Activated CD4-positive, alpha-beta T cell treated with anti-CD3 and anti-CD28 coated beads, Interleukin-2, amount 50 U/mL, for 24 hours (primary cell): ENCODE measurements at regions not wholly inside any gene's neighbourhood (a gene's known extent, or its start where the extent isn't known, plus 50 kb on each side); places are given as distances from the start of the nearest gene placed in this dataset.

Source experiments
- DNase-seq, 2 donors: peaks; one replicate each; pipeline ENCODE4 v3.0.0-alpha.2; 2020; ENCODE audit warnings: low read depth in 1 of 2, low spot score in 1 of 2

DNA sequence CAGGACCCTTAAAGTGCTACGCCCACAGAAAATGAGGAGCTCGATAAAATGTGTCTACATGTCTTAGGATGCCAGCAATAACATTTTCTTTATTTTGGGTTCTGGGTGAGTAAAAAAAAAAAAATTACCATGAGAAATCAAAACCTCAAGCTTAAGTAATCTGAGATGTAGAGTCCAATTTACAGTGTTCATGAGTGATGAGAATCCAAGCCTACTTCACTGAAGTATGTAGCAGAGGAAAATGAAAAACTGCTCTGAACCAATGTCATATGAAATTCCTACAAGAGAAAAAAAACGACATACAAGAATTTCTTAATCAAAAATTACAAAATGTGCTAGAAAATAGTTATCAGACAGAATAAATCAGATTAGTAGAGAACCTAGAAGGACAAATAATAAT, 274.4 kb downstream of the HTR7 start:
- DNase-seq = no peak

DNA sequence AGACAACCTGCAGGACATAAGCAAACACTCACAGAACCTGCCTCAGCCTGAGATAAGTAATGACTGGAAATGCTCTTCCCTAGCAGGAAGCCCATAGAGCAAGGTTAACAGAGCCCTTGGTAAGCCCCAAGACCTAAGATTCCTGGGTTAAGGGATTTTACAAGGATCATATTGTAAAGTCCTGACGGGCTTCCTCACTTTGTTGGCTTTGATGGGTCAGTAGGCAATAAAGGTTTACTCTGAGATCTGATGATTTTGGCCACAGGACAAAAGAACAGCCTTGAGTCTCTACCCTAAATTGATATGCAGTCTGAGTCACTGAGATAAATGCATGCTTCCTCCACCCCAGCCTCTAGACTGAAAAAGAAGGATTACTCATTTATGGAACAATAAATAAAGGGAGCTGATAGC, 270.8 kb downstream of the HTR7 start:
- DNase-seq = no peak

DNA sequence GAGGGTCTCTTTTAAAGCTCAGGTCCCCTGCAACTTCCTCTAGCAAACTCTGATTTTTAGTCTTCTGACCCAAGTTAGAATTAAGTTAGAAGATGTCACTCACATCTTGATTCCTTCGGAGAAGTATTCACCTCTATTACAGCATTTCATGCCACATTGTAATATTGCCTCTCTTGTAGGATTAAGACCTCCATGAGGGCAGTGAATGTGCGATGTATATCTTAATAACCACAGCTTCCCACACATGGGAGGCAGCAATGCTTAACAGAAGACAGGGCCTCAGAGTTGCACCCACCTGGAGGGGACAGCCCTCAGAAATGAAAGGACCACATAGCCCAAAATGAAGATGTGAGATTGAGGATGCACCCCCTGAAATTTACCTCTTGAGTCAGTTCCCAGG, 270.3 kb downstream of the HTR7 start:
- DNase-seq = no peak

DNA sequence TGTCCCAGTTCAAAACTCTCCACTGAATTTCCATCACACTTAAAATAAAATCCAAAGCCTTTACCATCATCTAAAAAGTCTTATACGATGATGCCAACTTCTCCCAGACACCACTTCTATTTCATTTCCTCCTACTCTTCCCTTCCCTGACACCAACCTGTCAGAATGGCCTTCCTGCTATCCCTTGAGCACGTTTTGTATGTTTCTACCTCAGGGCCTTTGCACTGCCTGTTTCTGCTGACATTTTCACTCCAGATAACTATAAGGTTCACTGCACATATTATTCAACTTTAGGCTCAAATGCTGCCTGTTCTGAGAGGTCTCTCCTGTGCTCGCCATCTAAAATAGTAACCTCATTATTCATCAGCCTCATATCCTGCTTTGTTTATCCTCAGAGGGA, 269.6 kb downstream of the HTR7 start:
- DNase-seq = no peak

DNA sequence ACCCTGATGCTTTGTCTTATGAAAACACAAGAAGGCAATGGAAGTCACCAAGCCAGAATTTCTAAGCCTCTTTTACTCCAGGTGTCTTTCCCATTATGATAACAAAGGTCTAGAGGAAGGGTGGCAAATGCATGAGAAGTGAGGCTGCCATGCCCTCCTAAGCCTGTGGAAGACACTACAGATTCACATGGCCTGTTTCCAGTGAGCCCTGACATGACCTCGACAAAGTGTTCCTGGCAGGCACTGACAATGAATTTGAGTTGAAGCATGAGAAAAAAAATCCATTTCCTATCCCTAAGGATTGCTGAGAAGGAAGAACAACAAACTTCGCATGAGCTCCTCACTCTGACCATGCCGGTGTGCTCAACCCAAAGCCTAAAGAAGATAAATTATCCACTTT, 268.0 kb downstream of the HTR7 start:
- no peak for DNase-seq

DNA sequence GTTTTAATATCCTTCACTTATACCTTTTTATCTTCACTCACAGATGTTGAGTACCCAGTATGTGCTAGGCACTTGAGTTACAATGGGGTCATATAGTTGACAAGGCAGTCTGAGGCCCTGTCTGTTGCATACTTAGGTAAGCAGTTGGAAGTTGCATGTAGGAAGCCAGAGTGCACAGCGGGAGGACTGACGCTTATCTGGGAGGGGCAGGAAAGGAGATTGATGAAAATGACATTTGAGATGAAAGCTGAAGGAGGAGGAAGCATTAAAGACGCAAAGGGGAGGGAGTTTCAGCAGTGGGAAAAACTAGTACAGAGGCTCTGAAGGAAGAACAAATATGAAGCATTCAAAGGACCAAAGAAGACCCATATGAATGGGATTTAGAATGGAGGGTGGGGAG, 266.2 kb downstream of the HTR7 start:
- no peak for DNase-seq

DNA sequence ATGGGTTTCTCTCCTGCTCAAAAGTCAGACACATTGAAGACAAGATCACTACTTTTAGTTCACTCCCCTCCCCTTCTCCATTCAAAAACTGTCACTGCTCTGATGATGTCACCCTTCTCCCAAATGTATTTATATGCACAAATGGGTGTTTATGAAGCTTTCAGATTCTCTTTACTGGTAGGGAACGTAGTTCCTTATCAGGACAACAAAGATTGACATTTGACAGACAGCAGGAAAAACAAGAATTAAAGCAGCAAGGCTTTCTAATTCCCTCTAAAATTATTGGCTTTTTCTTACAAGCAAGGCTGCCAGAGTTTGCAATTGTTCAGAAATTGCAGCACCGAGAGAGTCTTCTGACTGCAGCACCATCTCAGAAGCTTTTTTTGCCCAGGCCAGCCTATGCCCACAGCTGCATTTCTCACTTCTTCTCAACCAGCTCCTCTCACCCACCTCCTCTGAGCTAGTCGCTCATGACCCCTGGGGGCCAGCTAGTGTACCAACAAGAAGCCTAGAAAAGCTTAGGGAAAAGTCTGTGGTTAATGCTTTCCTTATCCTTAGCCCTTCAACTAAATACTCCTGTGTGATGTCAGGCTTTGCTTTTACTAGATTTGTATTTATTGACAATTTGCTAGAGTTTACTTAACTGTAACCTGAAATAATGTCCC, 265.1 kb downstream of the HTR7 start:
- DNase-seq = no peak

DNA sequence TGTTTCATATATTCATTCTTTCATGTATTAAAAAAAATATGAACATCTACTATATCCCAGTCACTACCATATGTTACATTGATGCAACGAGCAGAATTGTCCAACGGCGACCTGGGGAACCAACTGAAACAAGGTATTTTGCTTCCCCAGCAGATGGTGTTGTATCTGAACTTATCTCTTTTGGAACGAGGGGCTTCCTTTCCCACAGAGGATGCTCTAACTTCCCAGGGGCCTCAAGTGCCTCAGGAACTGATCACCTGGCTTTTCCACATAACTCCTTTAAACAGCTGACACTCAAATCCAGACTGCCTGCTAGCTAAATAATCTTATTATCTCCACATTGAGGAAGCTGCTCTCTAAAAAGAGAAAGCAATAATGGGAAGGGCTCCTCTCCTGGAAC, 259.3 kb downstream of the HTR7 start:
- no peak for DNase-seq

DNA sequence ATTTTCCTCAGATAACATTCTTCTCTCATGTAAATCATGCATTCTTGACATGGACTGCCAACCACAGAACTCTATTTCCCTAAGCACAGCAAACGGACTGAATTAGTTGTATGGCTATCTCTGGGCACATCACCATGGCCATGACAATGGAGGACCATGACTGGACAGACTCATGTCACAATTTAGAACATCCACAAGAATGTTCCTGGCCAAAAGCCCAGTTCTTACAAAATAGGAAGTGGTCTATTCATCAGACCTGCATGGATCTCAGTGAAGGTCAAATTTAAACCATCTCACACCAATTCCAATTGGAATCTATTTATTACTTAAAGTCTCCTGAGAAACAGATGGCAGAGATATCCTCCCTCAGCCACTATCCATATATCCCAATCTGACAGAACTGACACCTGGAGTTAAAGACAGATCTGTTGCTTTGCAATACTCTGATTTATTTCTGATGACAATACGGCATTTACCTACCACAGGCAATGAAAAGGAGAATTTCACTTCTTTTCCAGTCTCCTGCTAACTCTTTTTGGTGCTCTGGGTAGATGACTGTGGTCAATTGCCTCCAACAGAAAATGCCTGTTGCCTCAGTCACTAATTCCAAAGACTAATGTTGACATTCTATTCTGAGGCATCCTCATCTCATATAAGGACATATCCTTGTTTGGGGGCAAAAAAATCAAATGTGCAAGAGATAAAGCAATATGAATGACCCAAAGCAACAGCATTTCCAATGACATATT, 254.8 kb downstream of the HTR7 start:
- DNase-seq = no peak

DNA sequence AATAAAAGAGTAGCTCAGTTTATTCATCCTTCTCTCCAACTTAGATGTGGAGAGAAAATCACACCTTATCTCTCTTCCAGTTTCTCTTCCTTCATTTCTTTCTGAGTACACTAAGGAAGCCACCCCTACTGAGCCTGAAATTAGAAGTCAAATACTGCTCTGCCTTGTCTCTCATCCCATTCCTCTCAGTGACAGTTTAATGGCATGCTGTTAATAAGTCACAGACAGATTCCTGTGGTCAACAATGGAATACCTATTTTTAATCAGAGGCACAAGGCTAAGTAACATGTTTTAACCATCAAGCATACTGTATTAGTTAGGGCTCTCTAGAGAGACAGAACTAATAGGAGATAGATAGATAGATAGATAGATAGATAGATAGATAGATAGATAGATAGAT, 253.2 kb downstream of the HTR7 start:
- DNase-seq = no peak

DNA sequence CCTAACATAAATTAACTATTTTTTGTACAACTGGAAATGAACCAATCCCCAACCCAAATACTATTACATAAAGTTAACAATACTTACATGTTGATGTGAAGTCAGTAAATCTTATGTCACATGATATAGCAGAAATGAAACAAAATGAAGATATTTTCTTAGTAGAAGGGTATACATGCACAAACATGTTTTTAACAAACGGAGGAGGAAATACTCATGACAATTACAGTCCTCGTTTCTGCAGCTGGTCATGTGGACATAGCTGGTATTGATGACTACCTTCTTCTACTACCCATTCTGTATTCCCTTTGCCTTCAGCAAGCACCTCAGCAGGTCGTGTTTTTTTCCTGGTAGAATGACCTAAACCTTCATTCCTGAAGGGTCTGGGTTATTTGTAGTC, 252.3 kb downstream of the HTR7 start:
- DNase-seq = no peak

DNA sequence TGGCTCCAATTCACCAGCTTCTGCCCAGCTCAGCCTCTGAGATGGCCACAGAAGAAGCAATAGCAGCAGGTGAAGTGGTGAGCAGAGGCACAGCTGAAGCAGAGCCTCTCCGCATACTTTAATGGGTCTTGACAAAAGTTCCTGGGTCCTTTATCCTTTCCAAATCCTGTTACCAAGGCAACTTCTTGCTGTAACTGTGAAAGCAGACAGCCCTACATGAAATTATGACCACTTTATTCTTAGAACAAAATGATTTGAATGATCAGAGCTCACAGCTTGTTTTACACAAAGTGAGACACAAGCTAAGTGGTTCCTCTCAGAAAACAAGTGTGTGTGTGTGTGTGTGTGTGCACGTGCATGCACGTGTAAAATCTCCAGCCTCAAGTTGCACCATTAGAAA, 245.6 kb downstream of the HTR7 start:
- DNase-seq = no peak

DNA sequence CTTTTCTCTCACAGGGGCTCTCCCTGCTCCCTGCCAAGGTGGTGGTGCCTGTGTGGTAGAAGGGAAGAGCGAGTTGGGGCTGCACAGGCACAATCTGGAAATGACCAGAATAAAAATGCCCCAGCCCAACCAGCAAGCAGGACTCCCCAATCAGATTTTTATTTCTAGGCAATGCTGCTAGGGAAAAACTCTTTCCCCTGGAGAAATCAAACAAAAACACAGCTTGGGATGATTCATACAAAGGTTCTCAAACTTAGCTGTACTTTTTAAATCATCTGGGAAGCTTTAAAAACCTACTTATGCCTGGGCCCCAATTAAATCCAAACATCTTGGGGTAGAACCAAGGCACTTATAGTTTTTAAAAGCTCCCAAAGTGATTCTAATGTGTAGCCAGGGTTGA, 243.2 kb downstream of the HTR7 start:
- DNase-seq = no peak

DNA sequence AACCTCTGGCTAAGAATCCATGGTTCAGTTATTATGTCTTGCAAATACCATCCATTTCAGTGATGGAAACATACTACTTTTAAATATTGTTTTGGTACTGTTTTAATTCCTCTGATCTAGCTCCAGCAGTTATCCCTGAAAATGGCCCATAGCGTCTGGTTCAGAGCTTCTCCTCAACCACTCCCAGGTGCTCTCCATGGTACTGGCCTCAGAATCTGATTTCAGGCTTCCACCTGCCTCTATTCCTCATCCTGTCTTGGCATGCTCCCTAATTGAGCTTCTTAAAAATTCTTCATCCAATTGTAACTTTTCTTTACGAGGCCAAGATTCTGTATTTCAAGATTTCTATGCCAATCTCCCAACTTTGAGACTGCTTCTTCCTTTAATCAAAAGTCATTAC, 236.3 kb downstream of the HTR7 start:
- DNase-seq = no peak

DNA sequence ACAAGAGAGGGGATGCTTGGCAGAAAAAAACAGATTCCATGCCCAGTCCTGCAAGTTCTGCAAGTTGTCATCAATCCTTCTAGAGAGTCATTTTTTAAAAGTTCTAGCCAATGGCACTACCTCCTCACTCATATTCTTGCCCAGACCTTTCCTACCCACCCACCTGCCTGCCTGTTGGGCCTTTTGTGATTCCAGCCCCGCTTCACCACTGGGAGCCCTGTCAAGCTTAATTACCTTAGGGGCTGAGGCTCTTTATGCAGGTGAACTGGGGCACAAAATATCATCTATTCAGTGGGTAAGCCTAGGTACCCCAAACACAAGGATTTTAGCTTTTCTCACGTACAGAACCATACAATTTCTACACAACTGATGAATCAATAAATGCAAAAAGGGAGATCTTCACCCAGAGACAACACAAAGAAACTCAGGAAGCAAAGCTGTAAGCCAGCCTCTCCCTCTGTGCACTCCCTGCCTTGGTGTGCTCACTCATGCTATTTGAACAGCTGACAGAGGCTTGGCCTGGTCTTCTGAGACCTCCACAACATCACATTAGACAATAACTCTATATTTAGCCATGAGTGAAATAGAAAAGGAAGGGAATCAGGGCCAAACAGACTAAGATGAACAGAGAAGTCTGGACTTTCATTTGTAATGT, 222.6 kb downstream of the HTR7 start:
- no peak for DNase-seq

DNA sequence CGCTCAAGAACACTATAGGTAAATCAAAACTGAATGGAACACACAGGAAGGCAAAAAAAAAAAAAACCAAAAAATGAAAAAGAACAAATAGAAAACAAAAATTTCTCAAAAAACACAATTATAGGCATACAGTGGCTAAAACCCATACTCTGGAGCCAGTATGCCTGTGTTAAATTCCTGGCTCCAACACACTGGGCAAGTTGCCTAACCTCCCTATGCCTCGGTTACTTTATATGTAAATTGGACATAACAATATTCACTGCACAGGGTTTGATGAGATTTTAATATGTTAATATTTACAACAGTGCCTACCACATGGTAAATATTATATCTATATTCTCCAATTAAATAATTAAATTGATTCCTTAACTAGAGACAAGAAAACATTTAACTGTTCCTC, 217.1 kb downstream of the HTR7 start:
- DNase-seq = no peak

DNA sequence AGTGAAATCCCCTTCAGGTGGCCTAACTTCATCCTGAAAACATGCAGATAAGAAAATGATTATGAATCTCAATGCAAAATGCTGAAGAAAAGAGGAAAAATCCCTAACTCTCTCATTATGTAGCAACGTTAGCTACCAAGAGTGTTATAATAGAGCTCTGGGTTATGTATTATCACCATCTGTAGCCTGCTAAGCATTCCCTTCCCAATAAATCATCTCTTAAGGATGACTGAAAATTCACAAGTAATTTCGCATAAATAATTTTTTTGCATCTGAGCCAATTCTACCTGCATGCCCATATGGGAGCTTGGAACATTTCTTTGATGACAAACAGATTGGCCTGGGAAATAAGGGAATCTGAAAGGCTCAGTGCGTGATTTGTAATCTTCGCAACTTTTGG, 216.1 kb downstream of the HTR7 start:
- DNase-seq = no peak

DNA sequence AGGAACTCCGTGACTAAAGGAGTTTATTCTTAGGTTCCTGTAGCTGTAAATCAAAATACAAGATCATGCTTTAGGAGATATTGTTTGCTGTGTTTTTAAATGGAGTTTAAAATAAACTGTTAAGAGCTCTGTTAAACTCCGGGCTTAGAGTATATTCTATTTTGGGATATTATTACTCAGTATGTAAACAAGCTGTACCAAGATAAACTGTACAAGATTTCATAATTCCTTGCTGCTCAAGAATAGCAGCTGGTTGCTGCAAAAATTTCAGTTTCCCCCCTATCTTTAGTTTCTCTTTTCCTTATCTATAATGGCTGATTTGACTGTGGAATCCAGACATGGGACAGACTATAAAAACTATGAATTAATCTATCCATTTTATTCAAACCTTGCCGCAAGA, 215.7 kb downstream of the HTR7 start:
- no peak for DNase-seq

DNA sequence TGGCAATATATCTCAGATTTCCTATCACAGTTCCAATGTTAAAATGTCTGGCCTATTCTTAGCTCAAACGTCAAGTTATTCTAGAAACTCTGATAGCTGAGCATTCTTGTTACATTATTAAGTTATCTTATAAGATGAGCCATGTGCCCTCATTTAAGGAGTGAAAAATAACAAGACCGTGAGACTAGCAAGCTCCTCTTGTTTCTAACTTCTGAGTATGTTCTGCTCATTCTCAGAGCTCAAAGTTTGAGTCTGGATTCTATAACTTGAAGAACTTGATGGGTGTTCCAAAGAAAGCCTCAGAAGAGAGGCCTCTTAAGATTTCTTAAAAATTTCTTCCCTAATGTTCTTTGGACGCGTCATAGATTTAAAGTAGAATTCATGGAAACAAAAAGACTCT, 215.2 kb downstream of the HTR7 start:
- no peak for DNase-seq

DNA sequence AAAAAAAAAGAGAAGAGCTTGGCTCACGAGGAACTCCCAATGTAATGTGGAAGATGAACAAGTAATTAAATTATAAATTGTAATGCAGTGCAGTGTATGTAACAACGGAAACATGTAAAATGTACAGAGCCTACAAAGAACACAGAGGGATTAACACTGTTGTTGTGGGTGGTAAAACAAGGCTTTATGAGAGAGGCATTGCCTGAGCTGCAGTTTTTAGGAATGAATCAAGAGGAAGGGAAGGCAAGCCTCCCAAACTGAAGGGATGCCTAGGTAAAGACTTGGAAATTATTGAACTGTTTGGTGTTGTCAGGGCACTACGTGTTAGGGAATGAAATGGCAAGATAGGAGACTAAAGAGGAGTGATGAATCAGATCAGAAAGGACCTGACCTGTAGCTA, 213.7 kb downstream of the HTR7 start:
- DNase-seq = no peak

DNA sequence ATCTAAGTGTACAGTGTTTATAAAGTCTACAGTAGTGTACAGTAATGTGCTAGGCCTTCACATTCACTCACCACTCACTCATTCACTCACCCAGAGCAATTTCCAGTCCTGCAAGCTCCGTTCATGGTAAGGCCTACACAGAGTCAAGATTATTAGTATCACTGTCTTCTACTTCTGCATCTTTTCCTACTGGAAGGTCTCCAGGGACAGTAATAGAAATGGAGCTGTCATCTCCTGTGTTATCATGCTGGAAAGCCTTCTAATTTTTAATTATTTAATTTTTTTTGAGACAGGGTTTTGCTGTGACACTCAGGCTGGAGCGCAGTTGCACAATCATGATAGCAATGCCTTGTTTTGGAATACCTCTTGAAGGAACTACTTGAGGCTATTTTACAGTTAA, 207.0 kb downstream of the HTR7 start:
- no peak for DNase-seq

DNA sequence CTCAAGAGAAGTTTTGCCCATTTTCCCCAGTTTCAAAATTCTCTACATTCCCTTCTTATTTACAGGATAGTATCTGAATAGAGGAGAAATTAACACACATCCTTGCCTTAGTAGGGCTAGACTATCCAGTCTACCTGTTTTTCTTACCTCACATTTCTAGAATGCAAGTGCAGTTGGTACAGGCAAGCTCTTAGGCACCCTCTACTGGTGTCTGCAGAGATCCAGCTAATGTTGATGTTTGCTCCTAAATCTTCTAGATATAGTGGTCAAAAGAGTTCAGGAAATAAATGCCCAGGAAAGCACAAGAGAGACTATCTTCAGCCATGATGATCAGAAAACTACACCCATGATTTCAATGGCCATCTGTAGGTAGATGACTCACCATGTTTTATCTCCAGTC, 205.3 kb downstream of the HTR7 start:
- no peak for DNase-seq

DNA sequence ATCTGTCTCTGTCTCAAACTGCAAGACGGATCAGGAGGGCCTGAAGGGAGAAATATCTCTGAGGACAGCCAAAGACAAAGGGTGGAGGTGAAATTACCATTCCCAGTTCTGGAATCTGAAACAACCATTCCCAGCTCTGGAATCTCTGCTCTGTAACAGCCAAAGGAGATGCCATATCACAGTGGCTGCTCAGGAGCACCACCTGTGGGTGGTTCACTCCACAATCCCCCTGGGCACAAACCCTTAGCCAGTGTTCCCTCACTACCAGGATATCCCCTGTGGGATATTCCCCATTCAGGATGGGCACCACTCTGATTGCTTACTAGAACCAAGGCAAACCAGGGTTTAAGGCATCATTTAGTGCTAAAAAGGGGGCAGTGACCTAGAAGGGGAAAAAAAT, 199.0 kb downstream of the HTR7 start:
- DNase-seq = no peak
